SH-SY5Y (cell line): ENCODE measurements at regions not wholly inside any gene's neighbourhood (a gene's known extent, or its start where the extent isn't known, plus 50 kb on each side); places are given as distances from the start of the nearest gene placed in this dataset.

Experiments
- GATA2 ChIP-seq: IDR thresholded peaks from 2 replicates; pipeline ENCODE4 v1.6.1; 2011; ENCODE audit warnings: mild to moderate bottlenecking, low read depth, low read length
- GATA3 ChIP-seq: IDR thresholded peaks from 2 replicates; pipeline ENCODE4 v1.6.1; 2011; ENCODE audit warnings: low read depth, mild to moderate bottlenecking, low read length, moderate library complexity

- TF ChIP-seq GATA2 (no peak), GATA3 (no peak)
Measured at GRCh38 chr4:95959633-95960032, 119.7 kb downstream of the PDHA2 start.
